MM.1S (cell line): ENCODE measurements at regions not wholly inside any gene's neighbourhood (a gene's known extent, or its start where the extent isn't known, plus 50 kb on each side); places are given as distances from the start of the nearest gene placed in this dataset.

ENCODE experiments used
- CTCF ChIP-seq: fragments of 300-600 bp; sonication (generic); IDR thresholded peaks from 2 replicates; pipeline ENCODE4 v1.5.1; 2016; ENCODE audit warnings: antibody characterized with exemption, low read length, mixed read lengths
- EZH2 ChIP-seq: fragments of 300-600 bp; sonication (generic); optimal IDR thresholded peaks from 2 replicates; pipeline ENCODE3; 2017; ENCODE audit warnings: low read depth, mild to moderate bottlenecking, antibody characterized with exemption, low read length, mixed read lengths

DNA sequence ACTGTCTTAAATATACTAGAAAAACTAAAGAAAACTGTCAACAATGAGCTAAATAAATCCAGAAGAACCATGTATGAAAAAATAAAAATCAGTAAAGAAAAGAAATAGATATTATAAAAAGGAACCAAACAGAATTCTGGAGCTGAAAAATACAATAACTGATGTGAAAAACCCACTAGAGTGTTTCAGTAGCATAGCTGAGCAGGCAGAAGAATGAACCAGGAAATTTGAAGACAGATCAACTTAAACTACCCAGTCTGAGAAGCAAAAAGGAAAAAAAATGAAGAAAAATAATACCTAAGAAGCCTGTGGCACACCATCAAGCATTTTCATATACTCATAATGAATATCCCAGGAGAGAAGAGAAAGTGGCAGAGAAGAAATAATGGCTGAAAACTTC lies 240.1 kb upstream of the RXFP2 start:
- TF ChIP-seq CTCF (no peak), EZH2 (no peak)
